ENCODE measurements at regions not wholly inside any gene's neighbourhood (a gene's known extent, or its start where the extent isn't known, plus 50 kb on each side); places are given as distances from the start of the nearest gene placed in this dataset.

DNA sequence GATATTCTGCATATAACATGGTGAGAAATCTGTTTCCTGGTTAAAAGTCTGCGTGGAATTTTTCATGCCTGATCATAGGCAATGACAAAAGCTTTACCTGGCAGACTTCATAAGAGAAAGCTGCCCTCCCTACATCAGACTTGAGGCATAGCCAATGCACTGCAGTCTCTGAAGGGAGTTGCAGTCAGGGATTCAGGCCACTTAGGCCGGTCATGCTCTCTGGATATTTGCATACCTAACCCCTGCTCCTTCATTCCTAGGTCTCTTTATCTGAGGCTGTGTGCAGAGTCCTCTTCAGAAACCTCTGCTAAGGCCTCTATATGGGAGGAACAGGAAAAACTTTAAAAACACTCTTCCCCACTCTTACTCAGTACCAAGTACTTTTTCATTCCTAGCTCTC lies 287.4 kb downstream of the PCDH17 start:
- no peak for TF ChIP-seq FOXP2 (optimal IDR thresholded peaks at IDR 0.05; ENCODE audit: borderline replicate concordance, extremely low read depth, extremely low read length, insufficient read depth)
- no peak for TF ChIP-seq POLR2AphosphoS5 (IDR thresholded peaks at IDR 0.05; ENCODE audit: low read depth, low read length)
- no peak for TF ChIP-seq SIN3A (IDR thresholded peaks at IDR 0.05; ENCODE audit: borderline replicate concordance, insufficient read depth, low read length)
- TF ChIP-seq TAF1 (IDR thresholded peaks at IDR 0.05; ENCODE audit: borderline replicate concordance, insufficient read depth, low read length), result no peak
- no peak for TF ChIP-seq REST (IDR thresholded peaks at IDR 0.05; ENCODE audit: insufficient read depth in 1 of 2, low read depth in 2 of 2, low read length in 2 of 2)
